Breast epithelium (tissue), 4 donors: ENCODE measurements at regions not wholly inside any gene's neighbourhood (a gene's known extent, or its start where the extent isn't known, plus 50 kb on each side); places are given as distances from the start of the nearest gene placed in this dataset.

Source experiments
- DNase-seq, 2 donors: peaks; one replicate each; pipeline ENCODE4 v3.0.0-alpha.2; 2019; ENCODE audit warnings: low spot score in 2 of 2
- H3K27ac ChIP-seq, 2 donors: fragments of 200-600 bp; sonication (generic) in 1 of 2; one replicate each; pipeline ENCODE4 v1.5.1; 2016 to 2019; ENCODE audit warnings: mild to moderate bottlenecking in 1 of 2
- H3K27me3 ChIP-seq, 2 donors: fragments of 200-600 bp; sonication (generic) in 1 of 2; one replicate each; pipeline versions ENCODE4 v1.5.1 to v1.6.0; 2017 to 2019; ENCODE audit warnings: control low read depth in 1 of 2, mild to moderate bottlenecking in 1 of 2
- H3K36me3 ChIP-seq: fragments of 200-600 bp; one replicate; pipeline ENCODE4 v1.5.1; 2019
- H3K4me1 ChIP-seq, 2 donors: fragments of 200-600 bp; sonication (generic); one replicate each; pipeline ENCODE4 v1.5.1; 2016 to 2019; ENCODE audit warnings: control low read depth in 1 of 2
- H3K4me3 ChIP-seq, 3 donors: fragments of 200-600 bp; sonication (generic); 1 replicate in 2 of 3; 2 replicates in 1 of 3; pipeline ENCODE4 v1.5.1; 2016 to 2019; ENCODE audit warnings: mild to moderate bottlenecking in 3 of 3, moderate library complexity in 2 of 3
- H3K9me3 ChIP-seq, 2 donors: fragments of 200-600 bp; sonication (generic) in 1 of 2; one replicate each; pipeline ENCODE4 v1.5.1; 2016 to 2019; ENCODE audit warnings: control low read depth in 1 of 2
- CTCF ChIP-seq, 3 donors: fragments of 450-650 bp; IDR thresholded peaks; one replicate each; pipeline ENCODE4 v1.5.1; 2016 to 2017; ENCODE audit warnings: antibody characterized with exemption in 3 of 3, mild to moderate bottlenecking in 3 of 3, moderate library complexity in 3 of 3
- POLR2A ChIP-seq: fragments of 450-650 bp; IDR thresholded peaks from one replicate; pipeline ENCODE4 v1.6.1; 2016; ENCODE audit warnings: antibody characterized with exemption, mild to moderate bottlenecking, moderate library complexity
- POLR2AphosphoS5 ChIP-seq, 3 donors: sonication (generic); formaldehyde crosslinking; IDR thresholded peaks; one replicate each; pipeline ENCODE4 v1.6.1; 2017; ENCODE audit warnings: antibody characterized with exemption in 3 of 3
- intact Hi-C: fragments of 100-400 bp; cut with DNase I; formaldehyde crosslinking; loops from one replicate; pipeline ENCODE4 v1.15.1; 2023; ENCODE audit warnings: low total_unique reads

GRCh38 chr14:53778263-53778662, 178.4 kb downstream of the BMP4 start:
- H3K27me3 ChIP-seq: no peaks in the 10 kb centered on the region

GRCh38 chr14:53772936-53773335, 183.7 kb downstream of the BMP4 start:
- no peak for DNase-seq
- H3K27ac ChIP-seq: no peak overlapping the region
- H3K27me3 ChIP-seq: no peaks in the 10 kb centered on the region
- no peaks in the 10 kb centered on the region for H3K4me1 ChIP-seq
- H3K4me3 ChIP-seq: no peak overlapping the region
- intact Hi-C loops: no loop called here
- H3K36me3 ChIP-seq: no peaks in the 10 kb centered on the region
- TF ChIP-seq POLR2A (no peak), CTCF (IDR thresholded peaks at IDR 0.05) (no peak), POLR2AphosphoS5 (IDR thresholded peaks at IDR 0.05) (no peak)
- no peaks in the 10 kb centered on the region for H3K9me3 ChIP-seq

More at GRCh38 chr14:53778263-53778662, 178.4 kb downstream of the BMP4 start:
- Histone ChIP-seq H3K9me3 (no peaks in the 10 kb centered on the region), H3K4me1 (no peaks in the 10 kb centered on the region), H3K36me3 (no peaks in the 10 kb centered on the region), H3K27ac (no peak overlapping the region), H3K4me3 (no peak overlapping the region)
- DNase-seq: no peak
- intact Hi-C loops: no loop called here
- TF ChIP-seq CTCF (IDR thresholded peaks at IDR 0.05): no peak
- no peak for TF ChIP-seq POLR2A
- no peak for TF ChIP-seq POLR2AphosphoS5 (IDR thresholded peaks at IDR 0.05)

- Histone ChIP-seq H3K4me1 (no peaks in the 10 kb centered on the region), H3K27me3 (no peaks in the 10 kb centered on the region), H3K27ac (no peak overlapping the region), H3K36me3 (no peaks in the 10 kb centered on the region), H3K9me3 (no peaks in the 10 kb centered on the region), H3K4me3 (no peak overlapping the region)
- TF ChIP-seq POLR2A: no peak
- TF ChIP-seq CTCF (IDR thresholded peaks at IDR 0.05): no peak
- TF ChIP-seq POLR2AphosphoS5 (IDR thresholded peaks at IDR 0.05): no peak
- intact Hi-C loops: no loop called here
- no peak for DNase-seq
Observed at GRCh38 chr14:53767566-53767965, 189.1 kb downstream of the BMP4 start.

- Histone ChIP-seq H3K9me3 (peaks cover 0 to 7% of the 10 kb centered on the region in 2 donors), H3K27ac (no peak overlapping the region), H3K4me1 (no peaks in the 10 kb centered on the region), H3K27me3 (no peaks in the 10 kb centered on the region), H3K4me3 (no peak overlapping the region), H3K36me3 (no peaks in the 10 kb centered on the region)
- DNase-seq: no peak
- intact Hi-C loops: no loop called here
- TF ChIP-seq CTCF (IDR thresholded peaks at IDR 0.05): no peak
- no peak for TF ChIP-seq POLR2A
- no peak for TF ChIP-seq POLR2AphosphoS5 (IDR thresholded peaks at IDR 0.05)
Observed at GRCh38 chr14:53766601-53767000, 190.0 kb downstream of the BMP4 start.

- H3K27me3 ChIP-seq: no peaks in the 10 kb centered on the region
- H3K36me3 ChIP-seq: no peaks in the 10 kb centered on the region
- no peak for DNase-seq
- H3K4me3 ChIP-seq: no peak overlapping the region
- TF ChIP-seq POLR2A: no peak
- TF ChIP-seq POLR2AphosphoS5 (IDR thresholded peaks at IDR 0.05): no peak
- TF ChIP-seq CTCF (IDR thresholded peaks at IDR 0.05): no peak
- intact Hi-C loops: no loop called here
- H3K4me1 ChIP-seq: no peaks in the 10 kb centered on the region
- no peak overlapping the region for H3K27ac ChIP-seq
- H3K9me3 ChIP-seq: peaks cover 0 to 7% of the 10 kb centered on the region in 2 donors
Observed at GRCh38 chr14:53766106-53766505, 190.5 kb downstream of the BMP4 start.
